Thoracic aorta (tissue), 2 donors: ENCODE measurements at regions not wholly inside any gene's neighbourhood (a gene's known extent, or its start where the extent isn't known, plus 50 kb on each side); places are given as distances from the start of the nearest gene placed in this dataset.

Experiments
- ATAC-seq: fragments of 150-250 bp; one replicate; pipeline ENCODE4 v1.8.0; 2017; ENCODE audit warnings: low read depth; ENCODE audit not compliant: insufficient number of reproducible peaks, low FRiP score
- DNase-seq: peaks from one replicate; pipeline ENCODE4 v3.0.0-alpha.2; 2020; ENCODE audit warnings: low spot score
- H3K27ac ChIP-seq, 2 donors: fragments of 200-600 bp; sonication (generic); 1 replicate in 1 of 2; 2 replicates in 1 of 2; pipeline ENCODE4 v1.5.1; 2016; ENCODE audit warnings: mild to moderate bottlenecking in 2 of 2, moderate library complexity in 2 of 2
- H3K27me3 ChIP-seq: fragments of 200-600 bp; sonication (generic); replicated peaks from 2 replicates; pipeline ENCODE4 v1.6.0; 2016; ENCODE audit warnings: mild to moderate bottlenecking; ENCODE audit not compliant: insufficient read depth
- H3K36me3 ChIP-seq: fragments of 200-600 bp; sonication (generic); one replicate; pipeline ENCODE4 v1.5.1; 2016
- H3K4me1 ChIP-seq, 2 donors: fragments of 200-600 bp; sonication (generic); 1 replicate in 1 of 2; 2 replicates in 1 of 2; pipeline versions ENCODE4 v1.5.1 to v1.6.0; 2016; ENCODE audit warnings: low read depth in 2 of 2, mild to moderate bottlenecking in 1 of 2; ENCODE audit not compliant: control insufficient read depth in 1 of 2
- H3K4me3 ChIP-seq: fragments of 200-600 bp; sonication (generic); 2 replicates; pipeline ENCODE4 v1.5.1; 2016; ENCODE audit warnings: mild to moderate bottlenecking
- H3K9me3 ChIP-seq: fragments of 200-600 bp; sonication (generic); 2 replicates; pipeline ENCODE4 v1.5.1; 2016
- TF ChIP-seq, protein P1 (sequence below): fragments of 200-600 bp; sonication (generic); IDR thresholded peaks from one replicate; pipeline ENCODE4 v1.5.1; 2019; ENCODE audit warnings: antibody characterized with exemption

DNA sequence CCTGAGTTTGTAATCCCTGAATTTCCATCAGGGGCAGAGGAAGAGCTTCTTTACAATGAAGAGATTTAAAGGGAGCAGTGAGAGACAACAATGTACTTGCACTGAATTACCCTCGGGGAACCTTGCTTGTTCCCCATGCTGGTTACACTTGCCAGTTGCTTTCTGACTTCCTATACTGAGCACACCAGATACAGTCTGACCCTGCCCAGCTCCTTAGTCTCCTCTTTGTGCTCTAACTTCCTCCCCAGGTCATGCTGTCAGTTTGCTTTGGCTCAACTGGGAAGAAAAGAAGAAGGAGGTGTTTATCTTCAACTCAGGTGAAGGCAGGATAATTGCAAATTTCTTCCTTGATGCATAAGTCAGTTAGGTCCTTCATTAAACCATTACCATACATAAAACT, 658.4 kb downstream of the NYAP2 start:
- DNase-seq (no peak), ATAC-seq (no peak)
- TF ChIP-seq, protein P1, sequence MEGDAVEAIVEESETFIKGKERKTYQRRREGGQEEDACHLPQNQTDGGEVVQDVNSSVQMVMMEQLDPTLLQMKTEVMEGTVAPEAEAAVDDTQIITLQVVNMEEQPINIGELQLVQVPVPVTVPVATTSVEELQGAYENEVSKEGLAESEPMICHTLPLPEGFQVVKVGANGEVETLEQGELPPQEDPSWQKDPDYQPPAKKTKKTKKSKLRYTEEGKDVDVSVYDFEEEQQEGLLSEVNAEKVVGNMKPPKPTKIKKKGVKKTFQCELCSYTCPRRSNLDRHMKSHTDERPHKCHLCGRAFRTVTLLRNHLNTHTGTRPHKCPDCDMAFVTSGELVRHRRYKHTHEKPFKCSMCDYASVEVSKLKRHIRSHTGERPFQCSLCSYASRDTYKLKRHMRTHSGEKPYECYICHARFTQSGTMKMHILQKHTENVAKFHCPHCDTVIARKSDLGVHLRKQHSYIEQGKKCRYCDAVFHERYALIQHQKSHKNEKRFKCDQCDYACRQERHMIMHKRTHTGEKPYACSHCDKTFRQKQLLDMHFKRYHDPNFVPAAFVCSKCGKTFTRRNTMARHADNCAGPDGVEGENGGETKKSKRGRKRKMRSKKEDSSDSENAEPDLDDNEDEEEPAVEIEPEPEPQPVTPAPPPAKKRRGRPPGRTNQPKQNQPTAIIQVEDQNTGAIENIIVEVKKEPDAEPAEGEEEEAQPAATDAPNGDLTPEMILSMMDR: no peak
- Histone ChIP-seq H3K27me3 (no peaks in the 10 kb centered on the region), H3K27ac (no peak overlapping the region), H3K36me3 (no peaks in the 10 kb centered on the region), H3K4me1 (no peaks in the 10 kb centered on the region), H3K4me3 (no peak overlapping the region), H3K9me3 (no peaks in the 10 kb centered on the region)

DNA sequence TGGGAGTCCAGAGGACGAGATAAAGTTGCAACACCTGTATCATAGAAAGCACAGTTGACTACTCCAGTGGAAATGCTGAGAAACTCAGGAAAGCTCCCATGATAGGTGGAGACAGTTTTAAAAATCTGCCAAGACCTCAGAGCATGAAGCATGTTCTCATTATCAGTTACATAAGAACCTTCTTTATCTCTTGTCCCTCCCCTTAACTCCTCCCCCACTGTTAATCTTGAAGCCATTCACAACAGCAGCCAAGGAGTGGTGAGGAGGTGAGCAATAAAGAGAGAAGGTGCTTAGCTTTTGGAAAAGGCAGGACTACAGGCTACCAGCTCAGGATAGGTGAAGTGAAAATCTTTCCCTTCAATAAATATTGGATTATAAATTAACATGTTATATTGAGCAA, 657.9 kb downstream of the NYAP2 start:
- Histone ChIP-seq H3K4me1 (no peaks in the 10 kb centered on the region), H3K36me3 (no peaks in the 10 kb centered on the region), H3K27ac (no peak overlapping the region), H3K9me3 (no peaks in the 10 kb centered on the region), H3K27me3 (no peaks in the 10 kb centered on the region), H3K4me3 (no peak overlapping the region)
- ATAC-seq (no peak), DNase-seq (no peak)
- TF ChIP-seq, protein P1: no peak

DNA sequence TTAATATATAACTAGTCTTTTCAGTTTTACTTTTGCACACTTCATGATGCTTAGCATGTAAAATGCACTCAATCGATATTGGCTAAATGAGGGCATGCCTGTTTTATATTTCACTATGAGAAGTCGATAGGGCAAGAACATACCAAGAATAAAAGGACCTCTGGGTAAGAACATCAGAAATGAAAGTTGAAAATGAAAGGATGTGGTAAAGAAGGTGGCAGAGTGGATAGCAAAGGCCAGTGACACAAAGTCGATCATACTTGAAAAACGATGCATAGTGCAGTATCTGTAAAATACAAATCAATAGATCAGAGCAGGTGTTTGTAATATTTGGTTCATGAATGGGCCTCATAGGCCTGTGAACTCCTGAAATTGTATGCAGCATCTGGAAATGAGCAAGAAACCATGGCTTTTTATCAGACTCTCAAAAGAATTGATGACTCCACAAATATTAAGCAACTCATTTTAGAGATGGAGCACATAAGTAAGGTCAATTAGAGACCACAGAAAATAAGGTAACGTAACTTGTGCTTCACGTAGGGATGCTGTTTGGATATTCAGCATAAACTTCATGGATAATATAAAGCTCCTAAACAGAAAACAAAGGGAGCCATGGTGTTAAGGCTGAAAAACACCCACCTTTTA, 653.4 kb downstream of the NYAP2 start:
- Histone ChIP-seq H3K4me1 (no peaks in the 10 kb centered on the region), H3K27ac (no peak overlapping the region), H3K36me3 (no peaks in the 10 kb centered on the region), H3K4me3 (no peak overlapping the region), H3K9me3 (no peaks in the 10 kb centered on the region), H3K27me3 (no peaks in the 10 kb centered on the region)
- ATAC-seq (no peak), DNase-seq (no peak)
- TF ChIP-seq, protein P1: no peak

- DNase-seq (no peak), ATAC-seq (no peak)
- Histone ChIP-seq H3K4me3 (no peak overlapping the region), H3K4me1 (no peaks in the 10 kb centered on the region), H3K27ac (no peak overlapping the region), H3K27me3 (no peaks in the 10 kb centered on the region), H3K36me3 (no peaks in the 10 kb centered on the region), H3K9me3 (no peaks in the 10 kb centered on the region)
- TF ChIP-seq, protein P1: no peak
Measured at GRCh38 chr2:226050822-226051221, 651.3 kb downstream of the NYAP2 start.

DNA sequence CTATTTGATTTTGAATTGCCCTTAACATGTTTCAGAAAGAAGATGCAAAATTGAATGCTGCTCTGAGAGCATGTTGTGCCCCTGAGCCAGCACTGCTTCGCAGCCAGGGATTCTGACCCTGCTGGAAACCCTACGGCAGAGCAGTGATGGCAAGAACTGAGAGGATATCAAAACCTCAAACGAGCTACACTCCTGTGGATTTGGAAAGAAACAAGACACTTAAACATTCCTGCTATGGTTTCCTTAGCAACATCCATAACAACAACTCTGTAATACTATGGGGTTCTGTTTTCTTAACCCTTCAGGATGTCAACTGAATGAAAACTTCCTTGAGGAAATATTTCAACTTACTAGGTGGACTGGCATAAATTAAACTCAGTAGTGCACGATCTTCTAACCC, 649.1 kb downstream of the NYAP2 start:
- Histone ChIP-seq H3K27ac (no peak overlapping the region), H3K36me3 (no peaks in the 10 kb centered on the region), H3K4me1 (no peaks in the 10 kb centered on the region), H3K4me3 (no peak overlapping the region), H3K27me3 (no peaks in the 10 kb centered on the region), H3K9me3 (no peaks in the 10 kb centered on the region)
- DNase-seq (no peak), ATAC-seq (no peak)
- TF ChIP-seq, protein P1: no peak
